ENCODE measurements at regions not wholly inside any gene's neighbourhood (a gene's known extent, or its start where the extent isn't known, plus 50 kb on each side); places are given as distances from the start of the nearest gene placed in this dataset.

- TF ChIP-seq POLR2A (IDR thresholded peaks at IDR 0.05; ENCODE audit: low read depth): no peak
- TF ChIP-seq CTCF (IDR thresholded peaks at IDR 0.05): no peak
- no peak for TF ChIP-seq POLR2AphosphoS5 (IDR thresholded peaks at IDR 0.05)
These were observed 368.2 kb downstream of the IRS1 start for GRCh38 chr2:226431288-226431948.

Measured in esophagus muscularis mucosa (tissue), 3 donors.